ENCODE measurements at regions not wholly inside any gene's neighbourhood (a gene's known extent, or its start where the extent isn't known, plus 50 kb on each side); places are given as distances from the start of the nearest gene placed in this dataset.

GRCh38 chr7:50145801-50146338 lies 52.8 kb upstream of the ZPBP start:
- H3K27ac Mint-ChIP-seq = peak overlapping the region; percentile 99
- H3K36me3 Mint-ChIP-seq = peaks cover 2% of the 10 kb centered on the region

GRCh38 chr7:50145226-50145625 lies 52.2 kb upstream of the ZPBP start:
- peaks cover 70% of the 10 kb centered on the region for H3K4me1 Mint-ChIP-seq (ENCODE audit: low read depth)
- peaks cover 2% of the 10 kb centered on the region for H3K36me3 Mint-ChIP-seq
- peak overlapping the region; percentile 42 for H3K4me3 Mint-ChIP-seq
- H3K27ac Mint-ChIP-seq = peak overlapping the region; percentile 91
- no peaks in the 10 kb centered on the region for H3K27me3 Mint-ChIP-seq
- H3K9me3 Mint-ChIP-seq (ENCODE audit: low read depth) = no peaks in the 10 kb centered on the region

More at GRCh38 chr7:50145801-50146338, 52.8 kb upstream of the ZPBP start:
- Mint-ChIP-seq H3K27me3 (no peaks in the 10 kb centered on the region), H3K4me3 (no peak overlapping the region), H3K4me1 (ENCODE audit: low read depth) (peaks cover 77% of the 10 kb centered on the region), H3K9me3 (ENCODE audit: low read depth) (no peaks in the 10 kb centered on the region)
